Skin epidermis (tissue), 12 donors: ENCODE measurements at regions not wholly inside any gene's neighbourhood (a gene's known extent, or its start where the extent isn't known, plus 50 kb on each side); places are given as distances from the start of the nearest gene placed in this dataset.

Source experiments
- H3K27ac ChIP-seq, 21 experiments: fragments of 200-600 bp; sonication (generic) in 11 of 21; one replicate each; pipeline ENCODE4 v1.5.0; 2020; ENCODE audit warnings: mild to moderate bottlenecking in 3 of 21, inconsistent platforms in 2 of 21, moderate library complexity in 2 of 21
- H3K4me3 ChIP-seq, 7 experiments: fragments of 200-600 bp; sonication (generic) in 2 of 7; one replicate each; pipeline ENCODE4 v1.5.0; 2020; ENCODE audit warnings: inconsistent platforms in 2 of 7, mild to moderate bottlenecking in 2 of 7, moderate library complexity in 1 of 7

- no peak overlapping the region for H3K27ac ChIP-seq
- no peak overlapping the region for H3K4me3 ChIP-seq
Observed at GRCh38 chr21:22474403-22474802, 1476.2 kb downstream of the NCAM2 start.

- H3K4me3 ChIP-seq, result no peak overlapping the region
- H3K27ac ChIP-seq, result no peak overlapping the region
Observed at GRCh38 chr21:22476214-22476613, 1478.0 kb downstream of the NCAM2 start.

- no peak overlapping the region for H3K27ac ChIP-seq
- H3K4me3 ChIP-seq, result no peak overlapping the region
Observed at GRCh38 chr21:22476726-22477646, 1478.8 kb downstream of the NCAM2 start.

- Histone ChIP-seq H3K4me3 (no peak overlapping the region), H3K27ac (no peak overlapping the region)
Observed at GRCh38 chr21:22490049-22490448, 1491.8 kb downstream of the NCAM2 start.

- Histone ChIP-seq H3K4me3 (no peak overlapping the region), H3K27ac (no peak overlapping the region)
Observed at GRCh38 chr21:22516230-22516629, 1518.0 kb downstream of the NCAM2 start.

GRCh38 chr21:22535630-22536029, 1537.4 kb downstream of the NCAM2 start:
- H3K4me3 ChIP-seq, result no peak overlapping the region
- no peak overlapping the region for H3K27ac ChIP-seq

- Histone ChIP-seq H3K27ac (no peak overlapping the region), H3K4me3 (no peak overlapping the region)
Observed at GRCh38 chr21:22536509-22536908, 1538.3 kb downstream of the NCAM2 start.

- H3K4me3 ChIP-seq, result no peak overlapping the region
- no peak overlapping the region for H3K27ac ChIP-seq
Observed at GRCh38 chr21:22544747-22545146, 1546.5 kb downstream of the NCAM2 start.

- H3K27ac ChIP-seq, result no peak overlapping the region
- no peak overlapping the region for H3K4me3 ChIP-seq
Observed at GRCh38 chr21:22552390-22552789, 1554.2 kb downstream of the NCAM2 start.

GRCh38 chr21:22554690-22555316, 1556.6 kb downstream of the NCAM2 start:
- no peak overlapping the region for H3K4me3 ChIP-seq

GRCh38 chr21:22556829-22557228, 1558.6 kb downstream of the NCAM2 start:
- Histone ChIP-seq H3K4me3 (no peak overlapping the region), H3K27ac (no peak overlapping the region)

More at GRCh38 chr21:22554690-22555316, 1556.6 kb downstream of the NCAM2 start:
- no peak overlapping the region for H3K27ac ChIP-seq

- no peak overlapping the region for H3K27ac ChIP-seq
- H3K4me3 ChIP-seq, result no peak overlapping the region
Observed at GRCh38 chr21:22561946-22562345, 1563.7 kb downstream of the NCAM2 start.

GRCh38 chr21:22573834-22574233, 1575.6 kb downstream of the NCAM2 start:
- Histone ChIP-seq H3K4me3 (no peak overlapping the region), H3K27ac (no peak overlapping the region)

- no peak overlapping the region for H3K4me3 ChIP-seq
Observed at GRCh38 chr21:22575165-22575584, 1577.0 kb downstream of the NCAM2 start.

GRCh38 chr21:22579741-22580140, 1581.5 kb downstream of the NCAM2 start:
- H3K4me3 ChIP-seq, result no peak overlapping the region
- H3K27ac ChIP-seq, result no peak overlapping the region

More at GRCh38 chr21:22575165-22575584, 1577.0 kb downstream of the NCAM2 start:
- no peak overlapping the region for H3K27ac ChIP-seq

GRCh38 chr21:22582026-22582425, 1583.8 kb downstream of the NCAM2 start:
- Histone ChIP-seq H3K27ac (no peak overlapping the region), H3K4me3 (no peak overlapping the region)

GRCh38 chr21:22584308-22584707, 1586.1 kb downstream of the NCAM2 start:
- no peak overlapping the region for H3K4me3 ChIP-seq
- no peak overlapping the region for H3K27ac ChIP-seq

- Histone ChIP-seq H3K4me3 (no peak overlapping the region), H3K27ac (no peak overlapping the region)
Observed at GRCh38 chr21:22585558-22585957, 1587.3 kb downstream of the NCAM2 start.

GRCh38 chr21:22597660-22598255, 1599.5 kb downstream of the NCAM2 start:
- H3K27ac ChIP-seq, result no peak overlapping the region
- H3K4me3 ChIP-seq, result no peak overlapping the region

GRCh38 chr21:22609802-22610201, 1611.6 kb downstream of the NCAM2 start:
- no peak overlapping the region for H3K27ac ChIP-seq
- H3K4me3 ChIP-seq, result no peak overlapping the region

GRCh38 chr21:22627911-22628310, 1629.7 kb downstream of the NCAM2 start:
- Histone ChIP-seq H3K27ac (no peak overlapping the region), H3K4me3 (no peak overlapping the region)
